WTC11 (cell line): ENCODE measurements at regions not wholly inside any gene's neighbourhood (a gene's known extent, or its start where the extent isn't known, plus 50 kb on each side); places are given as distances from the start of the nearest gene placed in this dataset.

Experiments
- ATAC-seq: fragments of 200-7000 bp; cut with Tn5 transposase; 2 replicates; pipeline ENCODE4 v1.10.0; 2021; ENCODE audit warnings: mild to moderate bottlenecking, moderate library complexity
- CTCF ChIA-PET: fragments of 300-600 bp; sonication (Branson Sonifier 250); formaldehyde crosslinking; loops from one replicate; lab custom pipeline; 2021; ENCODE audit warnings: antibody characterized with exemption; lab: Charles Lee
- POLR2A ChIA-PET: fragments of 350-600 bp; sonication (Branson Sonifier 250); formaldehyde crosslinking; loops from one replicate; lab custom pipeline; 2021; ENCODE audit warnings: antibody characterized with exemption; lab: Charles Lee
- DNase-seq: peaks from one replicate; pipeline ENCODE4 v3.0.0; 2021; ENCODE audit warnings: low spot score
- H3K27ac Mint-ChIP-seq: 2 replicates; pipeline ENCODE4 v1.8.0; 2021; ENCODE audit warnings: mixed read lengths
- H3K27me3 Mint-ChIP-seq: 2 replicates; pipeline ENCODE4 v1.8.0; 2021; ENCODE audit warnings: low read depth, mild to moderate bottlenecking, moderate library complexity, mixed read lengths
- H3K36me3 Mint-ChIP-seq: 2 replicates; pipeline ENCODE4 v1.8.0; 2021; ENCODE audit warnings: mixed read lengths
- H3K4me1 Mint-ChIP-seq: 2 replicates; pipeline ENCODE4 v1.8.0; 2022; ENCODE audit warnings: mixed read lengths
- H3K4me3 Mint-ChIP-seq: 2 replicates; pipeline ENCODE4 v1.8.0; 2021; ENCODE audit warnings: mild to moderate bottlenecking, moderate library complexity, mixed read lengths
- H3K9me3 Mint-ChIP-seq: 2 replicates; pipeline ENCODE4 v1.8.0; 2021; ENCODE audit warnings: mixed read lengths
- CBFB ChIP-seq: sonication (generic); formaldehyde crosslinking; IDR thresholded peaks from 2 replicates; pipeline ENCODE4 v1.8.1; 2022; ENCODE audit warnings: mild to moderate bottlenecking, low read depth, missing genetic modification reagents
- FOXJ3 ChIP-seq: sonication (generic); formaldehyde crosslinking; IDR thresholded peaks from 2 replicates; pipeline ENCODE4 v1.9.0; 2021; ENCODE audit warnings: missing genetic modification reagents, mild to moderate bottlenecking, borderline replicate concordance
- FOXP1 ChIP-seq: sonication (generic); formaldehyde crosslinking; IDR thresholded peaks from 2 replicates; pipeline ENCODE4 v1.8.0; 2022; ENCODE audit warnings: missing genetic modification reagents, mild to moderate bottlenecking, moderate library complexity, borderline replicate concordance
- GRHL2 ChIP-seq: fragments of 250-450 bp; sonication (Bioruptor Pico); IDR thresholded peaks from 2 replicates; pipeline ENCODE4 v1.8.0; 2022; ENCODE audit warnings: mild to moderate bottlenecking, moderate library complexity; ENCODE audit not compliant: insufficient replicate concordance, severe bottlenecking
- GTF2I ChIP-seq: fragments of 250-450 bp; sonication (Bioruptor Pico); conservative IDR thresholded peaks from 2 replicates; pipeline ENCODE4 v1.4.0; 2021; ENCODE audit warnings: mild to moderate bottlenecking
- MYBL2 ChIP-seq: sonication (generic); formaldehyde crosslinking; IDR thresholded peaks from 2 replicates; pipeline ENCODE4 v1.8.1; 2023; ENCODE audit warnings: mild to moderate bottlenecking, moderate library complexity, missing genetic modification reagents
- NR3C1 ChIP-seq: sonication (generic); formaldehyde crosslinking; conservative IDR thresholded peaks from 2 replicates; pipeline ENCODE4 v1.8.1; 2023; ENCODE audit warnings: low read depth, mild to moderate bottlenecking, missing genetic modification reagents
- PRRX2 ChIP-seq: fragments of 250-450 bp; sonication (Bioruptor Pico); IDR thresholded peaks from 2 replicates; pipeline ENCODE4 v1.8.0; 2021; ENCODE audit warnings: mild to moderate bottlenecking
- SOX15 ChIP-seq: fragments of 250-450 bp; sonication (Bioruptor Pico); IDR thresholded peaks from 2 replicates; pipeline ENCODE4 v1.9.0; 2021; ENCODE audit warnings: mild to moderate bottlenecking
- TEAD4 ChIP-seq: sonication (generic); formaldehyde crosslinking; IDR thresholded peaks from 2 replicates; pipeline ENCODE4 v1.8.0; 2022; ENCODE audit warnings: mild to moderate bottlenecking, missing genetic modification reagents
- ZNF317 ChIP-seq: sonication (generic); formaldehyde crosslinking; IDR thresholded peaks from 2 replicates; pipeline ENCODE4 v1.8.1; 2023; ENCODE audit warnings: low read depth, mild to moderate bottlenecking, moderate library complexity, missing genetic modification reagents, borderline replicate concordance
- ZNF416 ChIP-seq: fragments of 250-450 bp; sonication (Bioruptor Pico); IDR thresholded peaks from 2 replicates; pipeline ENCODE4 v1.9.0; 2021; ENCODE audit warnings: mild to moderate bottlenecking, inconsistent platforms
- ZNF671 ChIP-seq: fragments of 250-450 bp; sonication (Bioruptor Pico); IDR thresholded peaks from 2 replicates; pipeline ENCODE4 v1.8.0; 2021; ENCODE audit warnings: mild to moderate bottlenecking
- TF ChIP-seq, protein P1 (sequence below): sonication (generic); formaldehyde crosslinking; IDR thresholded peaks from 2 replicates; pipeline ENCODE4 v1.8.1; 2023; ENCODE audit warnings: mild to moderate bottlenecking, missing genetic modification reagents, borderline replicate concordance
- TF ChIP-seq, protein P2 (sequence below): fragments of 250-450 bp; sonication (Bioruptor Pico); IDR thresholded peaks from 2 replicates; pipeline ENCODE4 v1.8.0; 2021; ENCODE audit warnings: mild to moderate bottlenecking
- TF ChIP-seq, protein P3 (sequence below): sonication (generic); formaldehyde crosslinking; IDR thresholded peaks from 2 replicates; pipeline ENCODE4 v1.8.1; 2023; ENCODE audit warnings: mild to moderate bottlenecking, moderate library complexity, missing genetic modification reagents
- TF ChIP-seq, protein P4 (sequence below): sonication (generic); formaldehyde crosslinking; IDR thresholded peaks from 2 replicates; pipeline ENCODE4 v1.8.0; 2023; ENCODE audit warnings: mild to moderate bottlenecking, missing genetic modification reagents
- TF ChIP-seq, protein P5 (sequence below): sonication (generic); formaldehyde crosslinking; IDR thresholded peaks from 2 replicates; pipeline ENCODE4 v1.8.0; 2022; ENCODE audit warnings: missing genetic modification reagents
- TF ChIP-seq, protein P6 (sequence below): sonication (generic); formaldehyde crosslinking; IDR thresholded peaks from 2 replicates; pipeline ENCODE4 v1.8.0; 2022; ENCODE audit warnings: mild to moderate bottlenecking, missing genetic modification reagents

DNA sequence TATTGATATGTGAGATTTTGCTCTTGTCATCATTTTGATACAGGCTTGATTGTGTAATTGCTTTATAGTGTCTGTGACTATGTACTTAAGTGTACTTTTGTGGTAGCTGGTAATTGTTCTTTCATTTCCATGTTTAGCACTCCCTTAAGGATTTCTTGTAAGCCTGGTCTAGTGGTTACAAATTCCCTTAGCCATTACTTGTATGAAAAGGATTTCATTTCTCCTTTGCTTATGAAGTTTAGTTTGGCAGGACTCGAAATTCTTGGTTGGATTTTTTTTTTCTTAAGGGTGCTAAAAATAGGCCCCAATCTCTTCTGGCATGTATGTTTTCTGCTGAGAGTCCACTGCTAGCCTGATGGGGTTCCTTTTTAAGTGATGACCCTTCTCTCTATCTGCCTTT, 346.8 kb downstream of the JRKL start (continued):
- TF ChIP-seq, protein P1, sequence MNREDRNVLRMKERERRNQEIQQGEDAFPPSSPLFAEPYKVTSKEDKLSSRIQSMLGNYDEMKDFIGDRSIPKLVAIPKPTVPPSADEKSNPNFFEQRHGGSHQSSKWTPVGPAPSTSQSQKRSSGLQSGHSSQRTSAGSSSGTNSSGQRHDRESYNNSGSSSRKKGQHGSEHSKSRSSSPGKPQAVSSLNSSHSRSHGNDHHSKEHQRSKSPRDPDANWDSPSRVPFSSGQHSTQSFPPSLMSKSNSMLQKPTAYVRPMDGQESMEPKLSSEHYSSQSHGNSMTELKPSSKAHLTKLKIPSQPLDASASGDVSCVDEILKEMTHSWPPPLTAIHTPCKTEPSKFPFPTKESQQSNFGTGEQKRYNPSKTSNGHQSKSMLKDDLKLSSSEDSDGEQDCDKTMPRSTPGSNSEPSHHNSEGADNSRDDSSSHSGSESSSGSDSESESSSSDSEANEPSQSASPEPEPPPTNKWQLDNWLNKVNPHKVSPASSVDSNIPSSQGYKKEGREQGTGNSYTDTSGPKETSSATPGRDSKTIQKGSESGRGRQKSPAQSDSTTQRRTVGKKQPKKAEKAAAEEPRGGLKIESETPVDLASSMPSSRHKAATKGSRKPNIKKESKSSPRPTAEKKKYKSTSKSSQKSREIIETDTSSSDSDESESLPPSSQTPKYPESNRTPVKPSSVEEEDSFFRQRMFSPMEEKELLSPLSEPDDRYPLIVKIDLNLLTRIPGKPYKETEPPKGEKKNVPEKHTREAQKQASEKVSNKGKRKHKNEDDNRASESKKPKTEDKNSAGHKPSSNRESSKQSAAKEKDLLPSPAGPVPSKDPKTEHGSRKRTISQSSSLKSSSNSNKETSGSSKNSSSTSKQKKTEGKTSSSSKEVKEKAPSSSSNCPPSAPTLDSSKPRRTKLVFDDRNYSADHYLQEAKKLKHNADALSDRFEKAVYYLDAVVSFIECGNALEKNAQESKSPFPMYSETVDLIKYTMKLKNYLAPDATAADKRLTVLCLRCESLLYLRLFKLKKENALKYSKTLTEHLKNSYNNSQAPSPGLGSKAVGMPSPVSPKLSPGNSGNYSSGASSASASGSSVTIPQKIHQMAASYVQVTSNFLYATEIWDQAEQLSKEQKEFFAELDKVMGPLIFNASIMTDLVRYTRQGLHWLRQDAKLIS (CRISPR knock-in tag) = no peak
- TF ChIP-seq, all 79 proteins: peak for 0

DNA sequence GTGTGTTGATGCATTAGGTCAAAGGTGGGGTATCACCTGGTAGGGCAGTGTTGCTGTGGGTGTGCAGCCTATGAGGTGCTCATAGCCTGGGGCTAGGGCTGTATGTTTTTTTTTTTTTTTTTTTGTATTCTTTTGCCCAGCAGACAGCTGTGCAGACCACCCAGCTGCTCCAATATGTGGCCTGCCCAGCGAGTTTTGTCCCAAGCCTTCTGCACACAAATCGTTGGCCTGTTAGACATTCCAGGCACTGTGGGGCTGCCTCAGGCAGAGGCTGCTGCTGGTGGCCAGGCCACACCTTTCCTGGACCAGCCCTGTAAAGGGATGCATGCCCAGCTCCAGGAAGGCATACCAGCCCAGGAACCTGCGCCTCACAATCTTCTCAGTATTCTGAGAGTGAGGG, 348.5 kb downstream of the JRKL start:
- no peaks in the 10 kb centered on the region for H3K27me3 Mint-ChIP-seq
- no peaks in the 10 kb centered on the region for H3K4me1 Mint-ChIP-seq
- H3K36me3 Mint-ChIP-seq = no peaks in the 10 kb centered on the region
- DNase-seq (no peak), ATAC-seq (no peak)
- TF ChIP-seq TEAD4 (CRISPR knock-in tag) = no peak
- no peak for TF ChIP-seq ZNF671 (CRISPR knock-in tag)
- TF ChIP-seq, protein P2, sequence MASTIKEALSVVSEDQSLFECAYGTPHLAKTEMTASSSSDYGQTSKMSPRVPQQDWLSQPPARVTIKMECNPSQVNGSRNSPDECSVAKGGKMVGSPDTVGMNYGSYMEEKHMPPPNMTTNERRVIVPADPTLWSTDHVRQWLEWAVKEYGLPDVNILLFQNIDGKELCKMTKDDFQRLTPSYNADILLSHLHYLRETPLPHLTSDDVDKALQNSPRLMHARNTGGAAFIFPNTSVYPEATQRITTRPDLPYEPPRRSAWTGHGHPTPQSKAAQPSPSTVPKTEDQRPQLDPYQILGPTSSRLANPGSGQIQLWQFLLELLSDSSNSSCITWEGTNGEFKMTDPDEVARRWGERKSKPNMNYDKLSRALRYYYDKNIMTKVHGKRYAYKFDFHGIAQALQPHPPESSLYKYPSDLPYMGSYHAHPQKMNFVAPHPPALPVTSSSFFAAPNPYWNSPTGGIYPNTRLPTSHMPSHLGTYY (CRISPR knock-in tag) = no peak
- no peak for TF ChIP-seq ZNF416
- TF ChIP-seq SOX15 (CRISPR knock-in tag) = no peak
- TF ChIP-seq FOXP1 (CRISPR knock-in tag) = no peak
- no peak for TF ChIP-seq ZNF317
- TF ChIP-seq GRHL2 (CRISPR knock-in tag) = no peak
- TF ChIP-seq CBFB = no peak
- no peak for TF ChIP-seq GTF2I (CRISPR knock-in tag)
- no peak for TF ChIP-seq PRRX2 (CRISPR knock-in tag)
- TF ChIP-seq, protein P3, sequence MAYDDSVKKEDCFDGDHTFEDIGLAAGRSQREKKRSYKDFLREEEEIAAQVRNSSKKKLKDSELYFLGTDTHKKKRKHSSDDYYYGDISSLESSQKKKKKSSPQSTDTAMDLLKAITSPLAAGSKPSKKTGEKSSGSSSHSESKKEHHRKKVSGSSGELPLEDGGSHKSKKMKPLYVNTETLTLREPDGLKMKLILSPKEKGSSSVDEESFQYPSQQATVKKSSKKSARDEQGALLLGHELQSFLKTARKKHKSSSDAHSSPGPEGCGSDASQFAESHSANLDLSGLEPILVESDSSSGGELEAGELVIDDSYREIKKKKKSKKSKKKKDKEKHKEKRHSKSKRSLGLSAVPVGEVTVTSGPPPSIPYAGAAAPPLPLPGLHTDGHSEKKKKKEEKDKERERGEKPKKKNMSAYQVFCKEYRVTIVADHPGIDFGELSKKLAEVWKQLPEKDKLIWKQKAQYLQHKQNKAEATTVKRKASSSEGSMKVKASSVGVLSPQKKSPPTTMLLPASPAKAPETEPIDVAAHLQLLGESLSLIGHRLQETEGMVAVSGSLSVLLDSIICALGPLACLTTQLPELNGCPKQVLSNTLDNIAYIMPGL = no peak
- H3K9me3 Mint-ChIP-seq = 0 out of 2 replicates have a peak, but pooled peaks cover 9% of the 10 kb centered on the region
- H3K27ac Mint-ChIP-seq = no peak overlapping the region
- POLR2A ChIA-PET = no interaction called here
- CTCF ChIA-PET = interaction anchor here (1.9 kb wide), 1 partner anchor 274 kb away, joined by 4 read pairs; no protein-coding TSS in a partner anchor
- no peak overlapping the region for H3K4me3 Mint-ChIP-seq

DNA sequence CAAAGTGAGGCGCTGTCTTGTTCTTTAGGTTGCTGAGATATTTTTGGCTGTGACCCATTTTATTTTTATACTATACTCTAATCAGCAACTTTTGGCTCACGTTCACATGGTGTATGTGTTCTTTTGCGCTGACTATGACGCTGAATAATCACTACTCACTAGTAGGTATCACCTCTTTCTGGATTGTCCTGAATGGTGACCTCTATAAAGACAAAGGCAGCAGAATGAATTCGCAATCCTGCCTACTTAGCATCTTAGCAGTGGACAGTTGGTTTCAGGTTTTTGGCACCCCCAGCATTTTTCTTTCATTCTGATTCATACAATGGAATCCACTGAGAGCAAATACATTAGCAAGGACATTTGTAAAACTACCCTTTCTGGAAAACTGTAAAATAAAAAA, 351.3 kb downstream of the JRKL start:
- no peak for DNase-seq
- no peaks in the 10 kb centered on the region for H3K4me1 Mint-ChIP-seq
- no peak overlapping the region for H3K27ac Mint-ChIP-seq
- H3K4me3 Mint-ChIP-seq = no peak overlapping the region
- H3K36me3 Mint-ChIP-seq = no peaks in the 10 kb centered on the region
- H3K9me3 Mint-ChIP-seq = 0 out of 2 replicates have a peak, but pooled peaks cover 9% of the 10 kb centered on the region
- H3K27me3 Mint-ChIP-seq = no peaks in the 10 kb centered on the region
- ChIA-PET CTCF (no interaction called here), POLR2A (no interaction called here)
- no peak for ATAC-seq
- TF ChIP-seq, protein P4, sequence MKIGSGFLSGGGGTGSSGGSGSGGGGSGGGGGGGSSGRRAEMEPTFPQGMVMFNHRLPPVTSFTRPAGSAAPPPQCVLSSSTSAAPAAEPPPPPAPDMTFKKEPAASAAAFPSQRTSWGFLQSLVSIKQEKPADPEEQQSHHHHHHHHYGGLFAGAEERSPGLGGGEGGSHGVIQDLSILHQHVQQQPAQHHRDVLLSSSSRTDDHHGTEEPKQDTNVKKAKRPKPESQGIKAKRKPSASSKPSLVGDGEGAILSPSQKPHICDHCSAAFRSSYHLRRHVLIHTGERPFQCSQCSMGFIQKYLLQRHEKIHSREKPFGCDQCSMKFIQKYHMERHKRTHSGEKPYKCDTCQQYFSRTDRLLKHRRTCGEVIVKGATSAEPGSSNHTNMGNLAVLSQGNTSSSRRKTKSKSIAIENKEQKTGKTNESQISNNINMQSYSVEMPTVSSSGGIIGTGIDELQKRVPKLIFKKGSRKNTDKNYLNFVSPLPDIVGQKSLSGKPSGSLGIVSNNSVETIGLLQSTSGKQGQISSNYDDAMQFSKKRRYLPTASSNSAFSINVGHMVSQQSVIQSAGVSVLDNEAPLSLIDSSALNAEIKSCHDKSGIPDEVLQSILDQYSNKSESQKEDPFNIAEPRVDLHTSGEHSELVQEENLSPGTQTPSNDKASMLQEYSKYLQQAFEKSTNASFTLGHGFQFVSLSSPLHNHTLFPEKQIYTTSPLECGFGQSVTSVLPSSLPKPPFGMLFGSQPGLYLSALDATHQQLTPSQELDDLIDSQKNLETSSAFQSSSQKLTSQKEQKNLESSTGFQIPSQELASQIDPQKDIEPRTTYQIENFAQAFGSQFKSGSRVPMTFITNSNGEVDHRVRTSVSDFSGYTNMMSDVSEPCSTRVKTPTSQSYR (CRISPR knock-in tag) = no peak
- TF ChIP-seq, protein P5, sequence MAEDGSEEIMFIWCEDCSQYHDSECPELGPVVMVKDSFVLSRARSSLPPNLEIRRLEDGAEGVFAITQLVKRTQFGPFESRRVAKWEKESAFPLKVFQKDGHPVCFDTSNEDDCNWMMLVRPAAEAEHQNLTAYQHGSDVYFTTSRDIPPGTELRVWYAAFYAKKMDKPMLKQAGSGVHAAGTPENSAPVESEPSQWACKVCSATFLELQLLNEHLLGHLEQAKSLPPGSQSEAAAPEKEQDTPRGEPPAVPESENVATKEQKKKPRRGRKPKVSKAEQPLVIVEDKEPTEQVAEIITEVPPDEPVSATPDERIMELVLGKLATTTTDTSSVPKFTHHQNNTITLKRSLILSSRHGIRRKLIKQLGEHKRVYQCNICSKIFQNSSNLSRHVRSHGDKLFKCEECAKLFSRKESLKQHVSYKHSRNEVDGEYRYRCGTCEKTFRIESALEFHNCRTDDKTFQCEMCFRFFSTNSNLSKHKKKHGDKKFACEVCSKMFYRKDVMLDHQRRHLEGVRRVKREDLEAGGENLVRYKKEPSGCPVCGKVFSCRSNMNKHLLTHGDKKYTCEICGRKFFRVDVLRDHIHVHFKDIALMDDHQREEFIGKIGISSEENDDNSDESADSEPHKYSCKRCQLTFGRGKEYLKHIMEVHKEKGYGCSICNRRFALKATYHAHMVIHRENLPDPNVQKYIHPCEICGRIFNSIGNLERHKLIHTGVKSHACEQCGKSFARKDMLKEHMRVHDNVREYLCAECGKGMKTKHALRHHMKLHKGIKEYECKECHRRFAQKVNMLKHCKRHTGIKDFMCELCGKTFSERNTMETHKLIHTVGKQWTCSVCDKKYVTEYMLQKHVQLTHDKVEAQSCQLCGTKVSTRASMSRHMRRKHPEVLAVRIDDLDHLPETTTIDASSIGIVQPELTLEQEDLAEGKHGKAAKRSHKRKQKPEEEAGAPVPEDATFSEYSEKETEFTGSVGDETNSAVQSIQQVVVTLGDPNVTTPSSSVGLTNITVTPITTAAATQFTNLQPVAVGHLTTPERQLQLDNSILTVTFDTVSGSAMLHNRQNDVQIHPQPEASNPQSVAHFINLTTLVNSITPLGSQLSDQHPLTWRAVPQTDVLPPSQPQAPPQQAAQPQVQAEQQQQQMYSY (CRISPR knock-in tag) = no peak
- no peak for TF ChIP-seq NR3C1 (CRISPR knock-in tag)
- no peak for TF ChIP-seq ZNF317
- no peak for TF ChIP-seq ZNF416
- TF ChIP-seq, protein P6, sequence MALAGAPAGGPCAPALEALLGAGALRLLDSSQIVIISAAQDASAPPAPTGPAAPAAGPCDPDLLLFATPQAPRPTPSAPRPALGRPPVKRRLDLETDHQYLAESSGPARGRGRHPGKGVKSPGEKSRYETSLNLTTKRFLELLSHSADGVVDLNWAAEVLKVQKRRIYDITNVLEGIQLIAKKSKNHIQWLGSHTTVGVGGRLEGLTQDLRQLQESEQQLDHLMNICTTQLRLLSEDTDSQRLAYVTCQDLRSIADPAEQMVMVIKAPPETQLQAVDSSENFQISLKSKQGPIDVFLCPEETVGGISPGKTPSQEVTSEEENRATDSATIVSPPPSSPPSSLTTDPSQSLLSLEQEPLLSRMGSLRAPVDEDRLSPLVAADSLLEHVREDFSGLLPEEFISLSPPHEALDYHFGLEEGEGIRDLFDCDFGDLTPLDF (CRISPR knock-in tag) = no peak
- TF ChIP-seq FOXJ3 (CRISPR knock-in tag) = no peak
- no peak for TF ChIP-seq MYBL2 (CRISPR knock-in tag)
